BLaER1 (cell line): ENCODE measurements at regions not wholly inside any gene's neighbourhood (a gene's known extent, or its start where the extent isn't known, plus 50 kb on each side); places are given as distances from the start of the nearest gene placed in this dataset.

Experiments
- H3K27ac ChIP-seq: shearing (Covaris generic); formaldehyde crosslinking; 2 replicates; pipeline ENCODE4 v1.8.1; 2022
- H3K27me3 ChIP-seq: shearing (Covaris generic); formaldehyde crosslinking; 2 replicates; pipeline ENCODE4 v1.8.1; 2022
- H3K36me3 ChIP-seq: shearing (Covaris generic); formaldehyde crosslinking; 2 replicates; pipeline ENCODE4 v1.8.1; 2022
- H3K4me1 ChIP-seq: shearing (Covaris generic); formaldehyde crosslinking; 2 replicates; pipeline ENCODE4 v1.8.1; 2022
- H3K4me2 ChIP-seq: shearing (Covaris generic); formaldehyde crosslinking; 2 replicates; pipeline ENCODE4 v1.8.1; 2022
- H3K4me3 ChIP-seq: shearing (Covaris generic); formaldehyde crosslinking; 2 replicates; pipeline ENCODE4 v1.8.1; 2022
- H3K9ac ChIP-seq: shearing (Covaris generic); formaldehyde crosslinking; 2 replicates; pipeline ENCODE4 v1.8.1; 2022
- H3K9me3 ChIP-seq: shearing (Covaris generic); formaldehyde crosslinking; 2 replicates; pipeline ENCODE4 v1.8.1; 2022
- H4K20me1 ChIP-seq: shearing (Covaris generic); formaldehyde crosslinking; 2 replicates; pipeline ENCODE4 v1.8.1; 2022
- Cebpa-rat ChIP-seq: shearing (Covaris generic); IDR thresholded peaks from 2 replicates; pipeline ENCODE4 v1.8.1; 2022

GRCh38 chr10:63708421-63708820, 187.2 kb downstream of the REEP3 start:
- Histone ChIP-seq H4K20me1 (no peaks in the 10 kb centered on the region), H3K4me3 (no peak overlapping the region), H3K9me3 (no peaks in the 10 kb centered on the region), H3K4me2 (no peak overlapping the region), H3K27me3 (no peaks in the 10 kb centered on the region), H3K9ac (no peak overlapping the region), H3K27ac (no peak overlapping the region), H3K4me1 (peaks cover 41% of the 10 kb centered on the region), H3K36me3 (no peaks in the 10 kb centered on the region)
- TF ChIP-seq Cebpa-rat: no peak

- no peaks in the 10 kb centered on the region for H4K20me1 ChIP-seq
- peaks cover 50% of the 10 kb centered on the region for H3K4me1 ChIP-seq
- H3K27ac ChIP-seq: peak overlapping the region; percentile 66
- no peaks in the 10 kb centered on the region for H3K9me3 ChIP-seq
- H3K27me3 ChIP-seq: no peaks in the 10 kb centered on the region
- H3K4me2 ChIP-seq: peak overlapping the region; percentile 95
- H3K4me3 ChIP-seq: peak overlapping the region; percentile 42; the same call in 1 of the 2 replicates
- TF ChIP-seq Cebpa-rat: no peak
- peak overlapping the region; percentile 33 for H3K9ac ChIP-seq
- H3K36me3 ChIP-seq: no peaks in the 10 kb centered on the region
These were observed 189.5 kb downstream of the REEP3 start for GRCh38 chr10:63710703-63711102.

GRCh38 chr10:63711361-63711760, 190.2 kb downstream of the REEP3 start:
- no peak for TF ChIP-seq Cebpa-rat
- Histone ChIP-seq H3K27ac (peak overlapping the region; percentile 66), H3K4me3 (no peak overlapping the region), H4K20me1 (no peaks in the 10 kb centered on the region), H3K36me3 (no peaks in the 10 kb centered on the region), H3K9ac (peak overlapping the region; percentile 38; the same call in 1 of the 2 replicates), H3K4me2 (peak overlapping the region; percentile 95), H3K9me3 (no peaks in the 10 kb centered on the region), H3K4me1 (peaks cover 56% of the 10 kb centered on the region), H3K27me3 (no peaks in the 10 kb centered on the region)

GRCh38 chr10:63711867-63712716, 190.9 kb downstream of the REEP3 start:
- peak overlapping the region; percentile 66 for H3K27ac ChIP-seq
- H3K9me3 ChIP-seq: no peaks in the 10 kb centered on the region
- H3K36me3 ChIP-seq: no peaks in the 10 kb centered on the region
- peak overlapping the region; percentile 45; the same call in 1 of the 2 replicates for H3K9ac ChIP-seq
- H4K20me1 ChIP-seq: no peaks in the 10 kb centered on the region
- peak overlapping the region; percentile 48; the same call in 1 of the 2 replicates for H3K4me3 ChIP-seq
- H3K4me2 ChIP-seq: peak overlapping the region; percentile 95
- no peak for TF ChIP-seq Cebpa-rat
- peaks cover 62% of the 10 kb centered on the region for H3K4me1 ChIP-seq
- H3K27me3 ChIP-seq: no peaks in the 10 kb centered on the region

- TF ChIP-seq Cebpa-rat: no peak
- no peaks in the 10 kb centered on the region for H3K27me3 ChIP-seq
- H4K20me1 ChIP-seq: no peaks in the 10 kb centered on the region
- no peaks in the 10 kb centered on the region for H3K9me3 ChIP-seq
- H3K4me3 ChIP-seq: peak overlapping the region; percentile 48; the same call in 1 of the 2 replicates
- H3K4me1 ChIP-seq: peaks cover 68% of the 10 kb centered on the region
- H3K36me3 ChIP-seq: no peaks in the 10 kb centered on the region
- H3K27ac ChIP-seq: peak overlapping the region; percentile 66
- peak overlapping the region; percentile 45; the same call in 1 of the 2 replicates for H3K9ac ChIP-seq
- peak overlapping the region; percentile 95 for H3K4me2 ChIP-seq
These were observed 191.5 kb downstream of the REEP3 start for GRCh38 chr10:63712717-63713115.

- Histone ChIP-seq H3K4me3 (peak overlapping the region; percentile 48), H3K9ac (peak overlapping the region; percentile 45; the same call in 1 of the 2 replicates), H3K27ac (peak overlapping the region; percentile 66), H3K9me3 (no peaks in the 10 kb centered on the region), H4K20me1 (no peaks in the 10 kb centered on the region), H3K4me1 (peaks cover 73% of the 10 kb centered on the region), H3K27me3 (no peaks in the 10 kb centered on the region), H3K4me2 (peak overlapping the region; percentile 95), H3K36me3 (no peaks in the 10 kb centered on the region)
- TF ChIP-seq Cebpa-rat: no peak
These were observed 192.3 kb downstream of the REEP3 start for GRCh38 chr10:63713191-63714144.

- no peak for TF ChIP-seq Cebpa-rat
- H3K4me1 ChIP-seq: peaks cover 56% of the 10 kb centered on the region
- H3K4me3 ChIP-seq: no peak overlapping the region
- H4K20me1 ChIP-seq: no peaks in the 10 kb centered on the region
- H3K9ac ChIP-seq: no peak overlapping the region
- no peaks in the 10 kb centered on the region for H3K27me3 ChIP-seq
- H3K36me3 ChIP-seq: no peaks in the 10 kb centered on the region
- H3K9me3 ChIP-seq: no peaks in the 10 kb centered on the region
- H3K4me2 ChIP-seq: peak overlapping the region; percentile 23; the same call in 1 of the 2 replicates
- H3K27ac ChIP-seq: no peak overlapping the region
These were observed 194.9 kb downstream of the REEP3 start for GRCh38 chr10:63716016-63716580.

GRCh38 chr10:63717027-63717715, 196.0 kb downstream of the REEP3 start:
- Histone ChIP-seq H3K4me2 (peak overlapping the region; percentile 16; the same call in 1 of the 2 replicates), H3K4me3 (no peak overlapping the region), H3K4me1 (peaks cover 46% of the 10 kb centered on the region), H3K27me3 (no peaks in the 10 kb centered on the region), H3K9ac (no peak overlapping the region), H3K9me3 (no peaks in the 10 kb centered on the region), H4K20me1 (no peaks in the 10 kb centered on the region), H3K36me3 (no peaks in the 10 kb centered on the region), H3K27ac (no peak overlapping the region)
- TF ChIP-seq Cebpa-rat: no peak

- Histone ChIP-seq H3K36me3 (no peaks in the 10 kb centered on the region), H3K27me3 (no peaks in the 10 kb centered on the region), H3K9ac (no peak overlapping the region), H3K9me3 (no peaks in the 10 kb centered on the region), H3K4me1 (peaks cover 37% of the 10 kb centered on the region), H3K4me2 (peak overlapping the region; percentile 18; the same call in 1 of the 2 replicates), H4K20me1 (no peaks in the 10 kb centered on the region), H3K27ac (no peak overlapping the region), H3K4me3 (no peak overlapping the region)
- TF ChIP-seq Cebpa-rat: no peak
These were observed 196.8 kb downstream of the REEP3 start for GRCh38 chr10:63718006-63718405.
